T-helper 2 cell treated with Interferon-gamma antibody and Interleukin-4, amounts not matched to agents 5 μg/mL and 100 μg/mL, for 36 hours (primary cell): ENCODE measurements at regions not wholly inside any gene's neighbourhood (a gene's known extent, or its start where the extent isn't known, plus 50 kb on each side); places are given as distances from the start of the nearest gene placed in this dataset.
"Not testable (repeated sequence)": the region's sequence is repeated elsewhere in the genome, so short reads cannot be mapped to it uniquely, and the experiment has no call there.

Experiments used
- DNase-seq: peaks from one replicate; pipeline ENCODE4 v3.0.0; 2021; ENCODE audit warnings: low spot score
- H3K27ac Mint-ChIP-seq: one replicate; pipeline ENCODE4 v1.8.0; 2021; ENCODE audit warnings: mild to moderate bottlenecking, mixed read lengths
- H3K27me3 Mint-ChIP-seq: one replicate; pipeline ENCODE4 v1.8.0; 2021; ENCODE audit warnings: low read depth, mixed read lengths
- H3K36me3 Mint-ChIP-seq: one replicate; pipeline ENCODE4 v1.8.0; 2021; ENCODE audit warnings: low read depth, mixed read lengths
- H3K4me1 Mint-ChIP-seq: one replicate; pipeline ENCODE4 v1.8.0; 2021; ENCODE audit warnings: low read depth, mixed read lengths
- H3K4me3 Mint-ChIP-seq: one replicate; pipeline ENCODE4 v1.8.0; 2022; ENCODE audit warnings: mild to moderate bottlenecking, moderate library complexity, mixed read lengths
- H3K9me3 Mint-ChIP-seq: one replicate; pipeline ENCODE4 v1.8.0; 2021; ENCODE audit warnings: mixed read lengths

DNA sequence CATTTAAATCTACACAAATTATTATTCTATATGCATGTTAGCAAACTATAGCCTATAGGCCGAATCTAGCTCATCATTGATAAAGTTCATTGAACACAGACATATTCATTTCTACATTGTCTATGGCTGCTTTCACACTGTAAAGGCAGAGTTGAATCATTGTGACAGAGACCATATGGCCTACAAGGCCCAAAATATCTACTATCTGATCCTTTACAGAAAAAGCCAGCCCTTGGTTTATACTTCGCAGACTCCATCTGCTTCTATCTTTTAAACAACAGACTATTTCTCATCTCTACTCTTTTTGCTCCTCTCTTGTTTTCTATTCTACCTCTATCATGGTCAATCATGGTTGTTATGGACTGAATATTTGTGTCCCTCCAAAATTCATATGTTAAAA, 190.7 kb downstream of the EXOC5 start:
- peaks cover 25% of the 10 kb centered on the region for H3K27me3 Mint-ChIP-seq
- no peaks in the 10 kb centered on the region for H3K4me1 Mint-ChIP-seq
- DNase-seq, result no peak
- no peaks in the 10 kb centered on the region for H3K36me3 Mint-ChIP-seq
- H3K4me3 Mint-ChIP-seq, result no peak overlapping the region
- H3K27ac Mint-ChIP-seq, result no peak overlapping the region
- no peaks in the 10 kb centered on the region for H3K9me3 Mint-ChIP-seq

- Mint-ChIP-seq H3K9me3 (no peaks in the 10 kb centered on the region), H3K4me1 (no peaks in the 10 kb centered on the region), H3K36me3 (no peaks in the 10 kb centered on the region), H3K27me3 (peaks cover 33% of the 10 kb centered on the region), H3K27ac (no peak overlapping the region), H3K4me3 (no peak overlapping the region)
- DNase-seq, result no peak
Observed at GRCh38 chr14:57073986-57074385, 194.7 kb downstream of the EXOC5 start.

DNA sequence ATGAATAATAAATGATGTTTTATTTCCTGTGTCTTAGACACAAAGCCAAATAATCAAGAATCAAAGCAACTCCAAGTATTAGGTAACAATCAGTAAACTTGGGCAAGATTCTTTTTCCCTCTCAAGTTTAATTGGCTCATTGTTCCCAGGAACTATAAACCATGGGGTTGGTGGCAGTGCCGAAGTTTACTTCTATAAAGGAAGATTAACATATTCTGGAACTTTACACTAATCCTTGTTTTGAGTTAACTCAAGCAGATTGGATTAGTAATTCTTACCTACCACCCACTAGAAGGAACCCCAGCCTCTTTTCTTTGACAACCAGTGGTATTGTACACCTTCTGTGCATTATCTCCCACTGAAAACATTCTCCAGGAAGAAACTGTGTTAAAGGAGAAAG, 197.1 kb downstream of the EXOC5 start:
- no peak for DNase-seq
- Mint-ChIP-seq H3K36me3 (no peaks in the 10 kb centered on the region), H3K27ac (no peak overlapping the region), H3K4me3 (no peak overlapping the region), H3K27me3 (peaks cover 45% of the 10 kb centered on the region), H3K4me1 (peaks cover 1% of the 10 kb centered on the region), H3K9me3 (no peaks in the 10 kb centered on the region)

DNA sequence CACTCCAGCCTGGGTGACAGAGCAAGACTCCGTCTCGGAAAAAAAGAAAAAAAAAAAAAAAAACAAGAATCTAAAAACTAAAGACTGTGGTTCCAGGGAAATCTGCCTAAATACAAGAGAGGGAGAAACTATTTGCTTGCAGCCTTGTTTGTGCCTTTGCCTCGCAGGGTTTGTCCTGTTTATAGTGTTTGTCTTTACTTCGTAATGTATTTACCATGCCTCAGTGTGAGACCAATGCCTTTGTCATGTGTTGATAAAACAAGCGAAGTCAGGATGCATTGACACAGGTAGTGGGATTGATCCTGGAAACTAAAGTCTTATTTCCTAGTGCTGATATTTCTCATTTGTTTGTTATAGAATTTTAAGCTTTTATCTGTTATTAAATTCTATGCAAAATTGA, 199.0 kb downstream of the EXOC5 start:
- Mint-ChIP-seq H3K4me1 (peaks cover 1% of the 10 kb centered on the region), H3K27ac (no peak overlapping the region), H3K36me3 (no peaks in the 10 kb centered on the region), H3K9me3 (no peaks in the 10 kb centered on the region), H3K27me3 (peaks cover 46% of the 10 kb centered on the region), H3K4me3 (no peak overlapping the region)
- no peak for DNase-seq

DNA sequence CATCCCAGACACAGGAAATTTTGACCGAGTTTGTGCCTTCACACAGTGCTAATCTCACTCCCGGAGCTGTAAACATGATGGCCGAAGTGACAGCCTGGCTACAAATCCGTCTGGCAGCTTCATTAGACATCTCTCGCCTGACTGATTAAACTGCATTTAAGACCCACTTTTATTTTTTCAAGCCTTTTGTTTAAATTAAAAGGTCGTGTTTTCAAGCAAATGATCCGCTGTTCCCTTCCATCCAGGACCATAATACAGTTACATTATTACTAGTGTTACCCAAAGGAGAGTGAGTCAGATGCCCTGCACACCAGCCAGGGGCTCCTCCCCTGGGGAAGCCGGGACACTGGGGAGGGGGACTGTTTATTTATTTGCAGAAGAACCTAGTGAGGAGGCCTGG, 200.2 kb downstream of the EXOC5 start:
- DNase-seq, result no peak

GRCh38 chr14:57066887-57067513, 201.7 kb downstream of the EXOC5 start:
- H3K27ac Mint-ChIP-seq, result no peak overlapping the region
- peaks cover 37% of the 10 kb centered on the region for H3K27me3 Mint-ChIP-seq
- no peak overlapping the region for H3K4me3 Mint-ChIP-seq
- H3K36me3 Mint-ChIP-seq, result no peaks in the 10 kb centered on the region
- DNase-seq, result peak; percentile 21
- H3K4me1 Mint-ChIP-seq, result peaks cover 1% of the 10 kb centered on the region
- H3K9me3 Mint-ChIP-seq, result no peaks in the 10 kb centered on the region

More for the DNA sequence above, 200.2 kb downstream of the EXOC5 start:
- no peaks in the 10 kb centered on the region for H3K9me3 Mint-ChIP-seq
- H3K4me3 Mint-ChIP-seq, result no peak overlapping the region
- H3K27ac Mint-ChIP-seq, result no peak overlapping the region
- peaks cover 1% of the 10 kb centered on the region for H3K4me1 Mint-ChIP-seq
- H3K36me3 Mint-ChIP-seq, result no peaks in the 10 kb centered on the region
- peaks cover 38% of the 10 kb centered on the region for H3K27me3 Mint-ChIP-seq

DNA sequence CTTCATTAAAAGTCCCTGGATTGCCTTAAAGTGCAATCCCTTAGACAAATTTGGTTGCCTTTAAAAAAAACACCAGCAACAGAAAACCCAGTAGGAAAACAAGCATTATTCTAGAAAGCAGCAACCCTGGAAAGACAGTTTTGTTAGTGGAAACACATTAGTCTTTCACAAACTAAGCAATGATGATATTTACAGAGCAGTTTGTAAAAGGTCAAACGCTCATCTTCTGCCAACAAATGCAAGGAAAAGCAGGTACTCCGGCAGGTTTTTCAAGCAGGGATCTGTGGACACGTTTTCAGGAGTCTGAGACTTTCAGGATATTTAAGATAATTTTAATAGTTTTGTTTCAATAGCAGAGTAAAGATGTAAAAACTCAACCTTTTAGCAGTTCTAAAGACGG, 202.2 kb downstream of the EXOC5 start:
- DNase-seq, result no peak
- Mint-ChIP-seq H3K36me3 (no peaks in the 10 kb centered on the region), H3K4me1 (peaks cover 2% of the 10 kb centered on the region), H3K27me3 (peaks cover 37% of the 10 kb centered on the region), H3K4me3 (no peak overlapping the region), H3K9me3 (no peaks in the 10 kb centered on the region), H3K27ac (no peak overlapping the region)

DNA sequence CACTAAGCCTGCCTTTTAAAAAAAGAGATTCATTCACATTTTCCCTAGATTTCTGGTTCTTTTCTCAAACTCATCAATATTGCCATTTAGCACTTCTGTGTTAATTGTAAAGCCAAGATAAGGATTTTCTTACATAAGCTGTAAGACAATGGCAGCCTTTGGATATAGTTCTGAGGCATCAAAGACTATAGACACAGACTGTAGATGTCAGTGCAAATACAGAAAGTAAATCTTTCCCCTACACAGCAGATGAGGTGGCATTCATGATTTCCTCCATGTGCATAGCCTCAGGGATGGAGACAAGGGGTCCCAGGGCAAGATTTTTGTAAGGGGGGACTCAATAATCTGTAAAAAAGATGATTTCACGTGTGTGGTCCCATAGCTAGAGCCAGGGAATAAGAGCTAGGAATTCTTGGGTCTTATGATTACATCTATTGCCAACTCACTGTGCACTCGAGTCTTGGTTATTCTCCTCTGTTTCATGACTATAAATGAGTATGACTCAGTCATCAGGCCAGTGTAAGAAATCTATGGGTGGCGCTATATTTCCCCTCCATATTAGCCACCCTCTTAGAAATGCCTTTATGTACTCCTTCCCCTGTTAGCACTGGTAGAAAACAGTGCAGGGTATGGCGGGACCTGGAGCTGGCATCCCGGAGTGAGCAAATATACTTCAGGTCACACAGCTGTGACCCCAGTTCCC, 207.5 kb downstream of the EXOC5 start:
- no peaks in the 10 kb centered on the region for H3K9me3 Mint-ChIP-seq
- DNase-seq, result no peak
- H3K4me1 Mint-ChIP-seq, result peaks cover 20% of the 10 kb centered on the region
- peaks cover 9% of the 10 kb centered on the region for H3K27me3 Mint-ChIP-seq
- H3K36me3 Mint-ChIP-seq, result no peaks in the 10 kb centered on the region
- H3K27ac Mint-ChIP-seq, result no peak overlapping the region
- peak overlapping the region; percentile 43 for H3K4me3 Mint-ChIP-seq

GRCh38 chr14:57060276-57060955, 208.3 kb downstream of the EXOC5 start:
- peak overlapping the region; percentile 50 for H3K27ac Mint-ChIP-seq
- peaks cover 20% of the 10 kb centered on the region for H3K4me1 Mint-ChIP-seq
- H3K9me3 Mint-ChIP-seq, result no peaks in the 10 kb centered on the region
- peak overlapping the region; percentile 43 for H3K4me3 Mint-ChIP-seq
- peaks cover 6% of the 10 kb centered on the region for H3K27me3 Mint-ChIP-seq
- no peaks in the 10 kb centered on the region for H3K36me3 Mint-ChIP-seq
- peak; percentile 71 for DNase-seq

- Mint-ChIP-seq H3K4me1 (peaks cover 20% of the 10 kb centered on the region), H3K36me3 (no peaks in the 10 kb centered on the region), H3K27me3 (peaks cover 6% of the 10 kb centered on the region), H3K9me3 (no peaks in the 10 kb centered on the region), H3K4me3 (no peak overlapping the region), H3K27ac (no peak overlapping the region)
- DNase-seq, result no peak
Observed at GRCh38 chr14:57058319-57058718, 210.4 kb downstream of the EXOC5 start.

GRCh38 chr14:57057803-57058202, 210.9 kb downstream of the EXOC5 start:
- Mint-ChIP-seq H3K9me3 (no peaks in the 10 kb centered on the region), H3K27me3 (peaks cover 6% of the 10 kb centered on the region), H3K27ac (no peak overlapping the region), H3K4me1 (peaks cover 20% of the 10 kb centered on the region), H3K4me3 (no peak overlapping the region), H3K36me3 (no peaks in the 10 kb centered on the region)
- no peak for DNase-seq

- not testable (repeated sequence) for DNase-seq, H3K27me3 Mint-ChIP-seq, H3K27ac Mint-ChIP-seq
Observed at GRCh38 chr14:57056522-57056921, 212.2 kb downstream of the EXOC5 start.

GRCh38 chr14:57052705-57053302, 215.9 kb downstream of the EXOC5 start:
- H3K4me3 Mint-ChIP-seq, result no peak overlapping the region
- H3K27me3 Mint-ChIP-seq, result no peaks in the 10 kb centered on the region
- H3K9me3 Mint-ChIP-seq, result no peaks in the 10 kb centered on the region
- no peak overlapping the region for H3K27ac Mint-ChIP-seq
- no peak for DNase-seq
- no peaks in the 10 kb centered on the region for H3K4me1 Mint-ChIP-seq
- H3K36me3 Mint-ChIP-seq, result no peaks in the 10 kb centered on the region

More at GRCh38 chr14:57056522-57056921, 212.2 kb downstream of the EXOC5 start:
- H3K36me3 Mint-ChIP-seq, H3K9me3 Mint-ChIP-seq, H3K4me3 Mint-ChIP-seq: not testable (repeated sequence)
- peaks cover 20% of the 10 kb centered on the region for H3K4me1 Mint-ChIP-seq

DNA sequence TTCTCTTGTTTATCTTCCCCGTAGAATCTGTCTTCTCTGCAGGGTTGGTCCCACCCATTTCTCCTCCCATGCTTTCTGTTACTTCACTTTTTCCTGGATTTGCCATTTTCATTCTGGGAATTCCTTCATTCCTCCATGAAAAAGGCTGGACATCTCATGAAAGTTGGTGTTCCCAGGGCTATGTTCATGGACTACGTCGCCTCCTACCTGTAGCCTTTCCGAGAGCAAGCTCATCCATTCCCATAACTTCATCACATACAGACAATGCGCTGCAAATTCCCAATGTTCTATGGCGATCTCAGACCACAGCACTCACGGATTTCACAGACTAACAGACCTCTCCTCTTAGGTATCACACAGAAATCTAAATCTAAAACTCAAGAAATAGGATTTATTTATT, 217.1 kb downstream of the EXOC5 start:
- no peaks in the 10 kb centered on the region for H3K4me1 Mint-ChIP-seq
- no peaks in the 10 kb centered on the region for H3K9me3 Mint-ChIP-seq
- no peaks in the 10 kb centered on the region for H3K27me3 Mint-ChIP-seq
- H3K36me3 Mint-ChIP-seq, result no peaks in the 10 kb centered on the region
- no peak overlapping the region for H3K4me3 Mint-ChIP-seq
- H3K27ac Mint-ChIP-seq, result no peak overlapping the region
- DNase-seq, result no peak
